ENCODE measurements at regions not wholly inside any gene's neighbourhood (a gene's known extent, or its start where the extent isn't known, plus 50 kb on each side); places are given as distances from the start of the nearest gene placed in this dataset.
"Not testable (repeated sequence)": the region's sequence is repeated elsewhere in the genome, so short reads cannot be mapped to it uniquely, and the experiment has no call there.

DNA sequence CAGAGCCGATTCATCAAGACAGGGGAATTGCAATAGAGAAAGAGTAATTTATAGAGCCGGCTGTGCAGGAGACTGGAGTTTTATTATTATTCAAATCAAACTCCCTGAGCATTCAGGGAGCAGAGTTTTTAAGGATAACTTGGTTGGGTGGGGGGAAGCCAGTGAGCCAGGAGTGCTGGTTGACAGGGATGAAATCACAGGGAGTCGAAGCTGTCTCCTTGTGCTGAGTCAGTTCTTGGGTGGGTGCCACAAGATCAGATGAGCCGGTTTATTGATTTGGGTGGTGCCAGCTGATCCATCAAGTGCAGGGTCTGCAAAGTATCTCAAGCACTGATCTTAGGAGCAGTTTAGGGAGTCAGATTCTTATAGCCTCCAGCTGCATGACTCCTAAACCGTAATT is 95.4 kb upstream of the CCDC80 start:
- Histone ChIP-seq H3K36me3 (ENCODE audit: insufficient read depth, low read length) (no peaks in the 10 kb centered on the region), H3K4me3 (ENCODE audit: low read length) (no peak overlapping the region), H3K4me1 (ENCODE audit: insufficient read depth, low read length) (peaks cover 3% of the 10 kb centered on the region; the same call in 1 of the 2 replicates), H3K27me3 (ENCODE audit: insufficient read depth, low read length) (no peaks in the 10 kb centered on the region), H3K27ac (ENCODE audit: low read depth, low read length) (no peak overlapping the region), H3K9me3 (ENCODE audit: insufficient read depth, low read depth, low read length) (no peaks in the 10 kb centered on the region), H3K9ac (ENCODE audit: low read depth, low read length) (no peak overlapping the region)
- WGBS = 84% methylated on average over 4 of the region's 5 CpGs

DNA sequence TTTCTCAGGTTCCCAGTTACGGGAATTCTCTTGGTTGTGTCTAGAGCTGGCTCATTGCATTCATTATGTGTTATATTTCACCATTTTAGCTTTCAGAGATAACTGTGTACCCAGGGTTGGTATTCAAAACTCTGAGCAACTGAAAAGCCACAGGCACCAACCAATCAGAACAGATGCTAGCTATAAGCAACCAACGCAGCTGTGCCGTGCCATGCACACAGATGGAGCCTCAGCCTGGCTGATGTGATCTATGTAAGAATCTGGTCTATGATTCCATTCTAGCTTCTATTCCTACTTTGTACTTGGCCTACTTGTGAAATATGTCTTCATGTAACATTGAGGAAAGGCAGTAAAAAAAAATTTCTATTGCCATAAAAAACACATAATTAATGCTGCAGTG is 95.0 kb upstream of the CCDC80 start:
- H3K27ac ChIP-seq (ENCODE audit: low read depth, low read length) = no peak overlapping the region
- peaks cover 3% of the 10 kb centered on the region; the same call in 1 of the 2 replicates for H3K4me1 ChIP-seq (ENCODE audit: insufficient read depth, low read length)
- no peaks in the 10 kb centered on the region for H3K27me3 ChIP-seq (ENCODE audit: insufficient read depth, low read length)

DNA sequence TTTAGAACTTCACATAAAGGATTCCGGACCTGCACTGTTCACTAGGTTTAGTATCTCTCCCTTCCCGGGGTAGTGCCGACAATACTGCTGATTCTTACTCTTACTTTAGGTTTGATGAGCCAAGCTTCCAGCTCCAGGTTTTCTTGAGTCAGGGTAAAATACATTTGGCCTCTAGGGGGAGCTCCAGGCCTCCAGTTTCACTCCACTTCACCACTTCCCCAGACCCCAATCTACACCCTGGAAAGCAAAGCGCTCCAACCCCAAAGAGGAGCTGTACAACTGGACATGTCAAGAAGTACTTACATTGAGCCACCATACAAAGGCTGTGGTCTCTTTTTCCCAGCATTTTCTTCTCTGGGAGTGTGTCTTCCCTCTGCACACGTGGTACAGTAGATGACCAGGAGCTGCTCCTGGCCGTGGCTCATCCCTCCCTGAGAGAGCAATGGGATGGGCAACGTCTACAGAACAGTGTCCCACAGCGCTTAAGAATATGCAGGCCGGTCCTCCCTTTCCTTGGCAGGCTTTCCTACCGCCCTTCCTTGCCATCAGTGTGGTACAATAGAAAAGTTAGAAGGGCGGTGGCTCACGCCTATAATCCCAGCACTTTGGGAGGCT is 93.9 kb upstream of the CCDC80 start:
- H3K36me3 ChIP-seq (ENCODE audit: insufficient read depth, low read length) = no peaks in the 10 kb centered on the region
- no peak overlapping the region for H3K9ac ChIP-seq (ENCODE audit: low read depth, low read length)
- no peak overlapping the region for H3K27ac ChIP-seq (ENCODE audit: low read depth, low read length)
- no peaks in the 10 kb centered on the region for H3K27me3 ChIP-seq (ENCODE audit: insufficient read depth, low read length)
- H3K9me3 ChIP-seq (ENCODE audit: insufficient read depth, low read depth, low read length) = no peaks in the 10 kb centered on the region
- no peak overlapping the region for H3K4me3 ChIP-seq (ENCODE audit: low read length)
- H3K4me1 ChIP-seq (ENCODE audit: insufficient read depth, low read length) = peaks cover 3% of the 10 kb centered on the region; the same call in 1 of the 2 replicates
- 78% methylated on average over 12 of the region's 12 CpGs for WGBS

More for the DNA sequence above, 95.0 kb upstream of the CCDC80 start:
- Histone ChIP-seq H3K36me3 (ENCODE audit: insufficient read depth, low read length) (no peaks in the 10 kb centered on the region), H3K9me3 (ENCODE audit: insufficient read depth, low read depth, low read length) (no peaks in the 10 kb centered on the region), H3K9ac (ENCODE audit: low read depth, low read length) (no peak overlapping the region), H3K4me3 (ENCODE audit: low read length) (no peak overlapping the region)
- 81% methylated on average over 2 of the region's 3 CpGs for WGBS

DNA sequence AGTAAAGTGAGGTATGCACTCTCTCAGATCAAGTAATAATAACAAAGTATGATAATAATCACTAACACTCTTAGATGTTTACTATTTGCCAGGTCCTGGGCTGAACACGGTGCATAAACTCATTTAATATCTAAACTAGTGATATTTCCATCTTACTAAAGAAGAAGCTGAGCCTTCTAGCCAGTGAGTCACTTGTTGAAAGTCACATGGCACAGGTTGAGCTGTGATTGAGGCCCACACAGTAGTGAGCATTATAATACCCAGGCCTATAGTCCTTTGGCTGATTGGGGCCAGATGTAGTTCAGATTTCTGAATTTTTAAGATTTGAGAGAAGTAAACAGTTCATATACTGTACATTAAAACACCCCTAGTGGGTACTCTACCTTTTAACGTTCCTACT is 93.2 kb upstream of the CCDC80 start:
- 85% methylated on average over 1 of the region's 2 CpGs for WGBS

DNA sequence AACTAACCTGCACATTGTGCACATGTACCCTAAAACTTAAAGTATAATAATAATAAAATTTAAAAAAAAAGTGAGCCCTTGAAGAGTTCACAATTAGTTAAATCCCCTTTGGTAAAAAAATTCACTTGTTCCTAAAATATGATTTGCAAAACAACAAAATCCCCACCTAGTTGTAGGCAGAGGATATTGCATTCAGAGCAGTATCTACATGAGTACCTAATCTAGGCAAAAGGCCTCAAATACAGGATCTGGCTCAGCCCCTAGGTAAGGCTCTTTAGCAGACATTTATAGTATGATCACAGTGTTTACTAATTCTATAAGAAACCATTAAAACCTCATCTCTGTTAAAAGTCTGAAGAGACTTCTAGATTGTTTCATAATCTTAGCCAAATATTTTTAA is 89.3 kb upstream of the CCDC80 start:
- no peak overlapping the region for H3K4me3 ChIP-seq (ENCODE audit: low read length)
- no peaks in the 10 kb centered on the region for H3K9me3 ChIP-seq (ENCODE audit: insufficient read depth, low read depth, low read length)
- no peaks in the 10 kb centered on the region for H3K4me1 ChIP-seq (ENCODE audit: insufficient read depth, low read length)
- no peaks in the 10 kb centered on the region for H3K36me3 ChIP-seq (ENCODE audit: insufficient read depth, low read length)
- no peak overlapping the region for H3K9ac ChIP-seq (ENCODE audit: low read depth, low read length)
- H3K27me3 ChIP-seq (ENCODE audit: insufficient read depth, low read length) = no peaks in the 10 kb centered on the region
- no peak overlapping the region for H3K27ac ChIP-seq (ENCODE audit: low read depth, low read length)

More for the DNA sequence above, 93.2 kb upstream of the CCDC80 start:
- no peak overlapping the region for H3K27ac ChIP-seq (ENCODE audit: low read depth, low read length)
- no peaks in the 10 kb centered on the region for H3K27me3 ChIP-seq (ENCODE audit: insufficient read depth, low read length)
- H3K4me1 ChIP-seq (ENCODE audit: insufficient read depth, low read length) = peaks cover 3% of the 10 kb centered on the region; the same call in 1 of the 2 replicates
- H3K4me3 ChIP-seq (ENCODE audit: low read length) = no peak overlapping the region
- H3K9me3 ChIP-seq (ENCODE audit: insufficient read depth, low read depth, low read length) = no peaks in the 10 kb centered on the region
- no peaks in the 10 kb centered on the region for H3K36me3 ChIP-seq (ENCODE audit: insufficient read depth, low read length)
- no peak overlapping the region for H3K9ac ChIP-seq (ENCODE audit: low read depth, low read length)

DNA sequence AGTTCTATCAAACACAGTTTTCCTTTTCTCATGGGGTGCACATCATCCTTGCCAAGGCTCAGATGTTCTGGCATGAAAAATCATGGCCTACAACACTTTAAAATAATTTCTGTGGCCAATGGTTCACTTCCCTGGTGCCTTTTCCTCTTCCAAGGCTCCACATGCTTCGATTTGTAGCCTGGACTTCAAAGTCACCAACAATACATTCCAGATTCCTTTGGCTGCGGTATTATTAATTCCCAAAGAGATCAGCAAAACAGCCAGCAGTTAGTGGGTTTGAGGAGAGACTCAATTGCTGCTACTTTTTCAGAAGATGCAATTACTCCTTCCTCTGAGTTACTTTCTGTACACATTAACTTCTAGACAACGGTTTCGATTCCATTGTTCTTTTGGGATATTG is 80.3 kb upstream of the CCDC80 start:
- WGBS = 96% methylated on average over 4 of the region's 4 CpGs
- H3K9me3 ChIP-seq (ENCODE audit: insufficient read depth, low read depth, low read length) = 0 out of 2 replicates have a peak, but pooled peaks cover 5% of the 10 kb centered on the region
- no peak overlapping the region for H3K4me3 ChIP-seq (ENCODE audit: low read length)
- no peaks in the 10 kb centered on the region for H3K27me3 ChIP-seq (ENCODE audit: insufficient read depth, low read length)
- no peak overlapping the region for H3K27ac ChIP-seq (ENCODE audit: low read depth, low read length)
- H3K9ac ChIP-seq (ENCODE audit: low read depth, low read length) = no peak overlapping the region
- H3K36me3 ChIP-seq (ENCODE audit: insufficient read depth, low read length) = no peaks in the 10 kb centered on the region
- H3K4me1 ChIP-seq (ENCODE audit: insufficient read depth, low read length) = no peaks in the 10 kb centered on the region

DNA sequence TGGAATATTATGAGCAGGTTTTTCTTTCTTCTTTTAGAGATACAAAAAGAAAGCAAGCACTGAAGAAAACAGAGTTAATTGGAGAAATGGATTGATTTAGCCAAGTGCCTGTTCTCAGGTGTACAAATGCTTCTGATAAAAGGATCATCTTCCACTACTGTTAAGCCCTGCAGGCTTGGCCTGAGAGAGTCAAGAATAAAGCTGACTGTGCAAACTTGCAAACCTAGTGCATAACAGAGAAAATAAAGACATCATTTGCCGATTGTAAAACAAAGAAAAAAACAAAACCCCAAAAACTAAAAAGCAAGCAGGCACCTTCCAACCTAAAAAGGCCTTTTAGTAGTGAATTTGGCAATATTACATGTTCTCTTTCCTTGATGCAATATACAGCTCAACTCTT is 78.0 kb upstream of the CCDC80 start:
- Histone ChIP-seq H3K9ac (ENCODE audit: low read depth, low read length) (no peak overlapping the region), H3K9me3 (ENCODE audit: insufficient read depth, low read depth, low read length) (0 out of 2 replicates have a peak, but pooled peaks cover 5% of the 10 kb centered on the region), H3K27ac (ENCODE audit: low read depth, low read length) (no peak overlapping the region), H3K27me3 (ENCODE audit: insufficient read depth, low read length) (no peaks in the 10 kb centered on the region), H3K4me1 (ENCODE audit: insufficient read depth, low read length) (no peaks in the 10 kb centered on the region), H3K4me3 (ENCODE audit: low read length) (no peak overlapping the region), H3K36me3 (ENCODE audit: insufficient read depth, low read length) (no peaks in the 10 kb centered on the region)
- 100% methylated on average over 1 of the region's 1 CpG for WGBS

DNA sequence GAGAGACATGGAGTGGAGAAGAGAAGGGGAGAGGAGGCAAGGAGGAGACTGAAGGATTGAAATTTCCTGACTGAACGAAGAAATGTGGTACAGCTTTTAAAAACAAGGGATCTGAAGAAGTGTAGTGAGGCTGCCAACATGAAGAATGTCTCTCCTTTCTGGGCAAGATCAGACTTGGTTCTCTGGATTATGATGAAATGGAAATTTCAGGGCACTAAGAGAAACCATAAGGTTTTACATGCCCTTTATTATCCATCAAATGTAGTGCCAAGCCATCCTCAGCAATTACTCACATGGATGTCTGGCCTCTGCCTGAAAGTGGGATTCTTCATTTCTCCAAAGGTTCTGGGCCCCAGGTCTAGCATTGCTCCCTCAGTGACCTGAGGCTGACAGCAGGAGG is 77.6 kb upstream of the CCDC80 start:
- 46% methylated on average over 1 of the region's 1 CpG for WGBS
- H3K27me3 ChIP-seq (ENCODE audit: insufficient read depth, low read length) = no peaks in the 10 kb centered on the region
- no peaks in the 10 kb centered on the region for H3K4me1 ChIP-seq (ENCODE audit: insufficient read depth, low read length)
- H3K9ac ChIP-seq (ENCODE audit: low read depth, low read length) = no peak overlapping the region
- H3K9me3 ChIP-seq (ENCODE audit: insufficient read depth, low read depth, low read length) = 0 out of 2 replicates have a peak, but pooled peaks cover under 1% of the 10 kb centered on the region
- H3K36me3 ChIP-seq (ENCODE audit: insufficient read depth, low read length) = no peaks in the 10 kb centered on the region
- no peak overlapping the region for H3K27ac ChIP-seq (ENCODE audit: low read depth, low read length)
- no peak overlapping the region for H3K4me3 ChIP-seq (ENCODE audit: low read length)

DNA sequence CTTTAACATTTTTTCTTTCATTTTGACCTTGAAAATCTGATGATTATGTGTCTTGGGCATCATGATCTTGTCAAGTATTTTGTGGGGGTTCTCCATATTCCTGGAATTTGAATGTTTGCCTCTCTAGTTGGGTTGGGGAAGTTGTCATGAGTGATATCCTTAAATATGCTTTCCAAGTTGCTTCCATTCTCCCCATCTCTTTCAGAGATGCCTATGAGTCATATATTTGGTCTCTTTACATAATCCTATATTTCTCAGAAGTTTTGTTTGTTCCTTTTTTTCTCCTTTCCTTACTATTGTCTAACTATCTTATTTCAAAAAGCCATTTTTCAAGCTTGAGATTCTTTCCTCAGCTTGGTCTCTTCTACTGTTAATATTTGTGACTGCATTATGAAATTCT is 69.0 kb upstream of the CCDC80 start:
- Histone ChIP-seq H3K27me3 (ENCODE audit: insufficient read depth, low read length) (no peaks in the 10 kb centered on the region), H3K27ac (ENCODE audit: low read depth, low read length) (no peak overlapping the region), H3K9ac (ENCODE audit: low read depth, low read length) (no peak overlapping the region), H3K36me3 (ENCODE audit: insufficient read depth, low read length) (no peaks in the 10 kb centered on the region), H3K4me1 (ENCODE audit: insufficient read depth, low read length) (no peaks in the 10 kb centered on the region), H3K4me3 (ENCODE audit: low read length) (no peak overlapping the region), H3K9me3 (ENCODE audit: insufficient read depth, low read depth, low read length) (no peaks in the 10 kb centered on the region)

DNA sequence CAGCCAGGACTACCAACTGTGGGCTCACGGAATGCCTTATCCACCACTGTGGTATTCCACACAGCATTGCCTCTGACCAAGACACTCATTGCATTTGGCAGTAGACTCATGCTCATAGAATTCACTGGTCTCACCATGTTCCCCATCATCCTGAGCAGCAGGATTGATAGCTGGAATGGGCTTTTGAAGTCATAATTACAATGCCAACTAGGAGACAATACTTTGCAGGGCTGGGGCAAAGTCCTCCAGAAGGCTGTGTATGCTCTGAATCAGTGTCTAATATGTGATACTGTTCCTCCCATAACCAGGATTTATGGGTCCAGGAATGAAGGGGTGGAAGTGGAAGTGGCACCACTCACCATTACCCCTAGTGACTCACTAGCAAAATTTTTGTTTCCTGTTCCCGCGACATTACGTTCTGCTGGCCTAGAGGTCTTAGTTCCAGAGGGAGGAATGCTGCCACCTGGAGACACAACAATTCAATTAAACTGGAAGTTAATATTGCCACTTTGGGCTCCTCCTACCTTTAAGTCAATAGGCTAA is 58.6 kb upstream of the CCDC80 start:
- H3K9ac ChIP-seq (ENCODE audit: low read depth, low read length) = no peak overlapping the region
- no peak overlapping the region for H3K27ac ChIP-seq (ENCODE audit: low read depth, low read length)
- H3K36me3 ChIP-seq (ENCODE audit: insufficient read depth, low read length) = no peaks in the 10 kb centered on the region
- WGBS = 81% methylated on average over 4 of the region's 4 CpGs
- H3K9me3 ChIP-seq (ENCODE audit: insufficient read depth, low read depth, low read length) = no peaks in the 10 kb centered on the region; the same call in 1 of the 2 replicates
- H3K27me3 ChIP-seq (ENCODE audit: insufficient read depth, low read length) = no peaks in the 10 kb centered on the region
- H3K4me1 ChIP-seq (ENCODE audit: insufficient read depth, low read length) = no peaks in the 10 kb centered on the region
- no peak overlapping the region for H3K4me3 ChIP-seq (ENCODE audit: low read length)

DNA sequence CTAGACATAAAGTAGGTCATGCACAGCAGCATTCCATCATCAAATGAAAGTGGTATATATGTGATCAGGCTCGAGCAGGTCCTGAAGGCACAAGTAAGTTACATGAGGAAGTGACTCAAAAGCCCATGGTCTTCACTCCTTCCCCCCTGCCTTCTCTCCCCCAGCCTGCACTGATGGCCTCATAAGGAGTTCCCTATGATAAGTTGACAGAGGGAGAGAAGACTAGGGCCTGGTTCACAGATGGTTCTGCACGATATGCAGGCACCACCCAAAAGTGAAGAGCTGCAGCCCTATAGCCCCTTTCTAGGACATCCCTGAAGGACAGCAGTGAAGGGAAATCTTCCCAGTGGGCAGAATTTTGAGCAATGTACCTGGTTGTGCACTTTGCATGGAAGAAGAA is 57.5 kb upstream of the CCDC80 start:
- H3K9ac ChIP-seq (ENCODE audit: low read depth, low read length); H3K36me3 ChIP-seq (ENCODE audit: insufficient read depth, low read length); H3K27ac ChIP-seq (ENCODE audit: low read depth, low read length); H3K4me3 ChIP-seq (ENCODE audit: low read length); H3K4me1 ChIP-seq (ENCODE audit: insufficient read depth, low read length); H3K27me3 ChIP-seq (ENCODE audit: insufficient read depth, low read length); H3K9me3 ChIP-seq (ENCODE audit: insufficient read depth, low read depth, low read length): not testable (repeated sequence)
- WGBS = 97% methylated on average over 2 of the region's 2 CpGs

DNA sequence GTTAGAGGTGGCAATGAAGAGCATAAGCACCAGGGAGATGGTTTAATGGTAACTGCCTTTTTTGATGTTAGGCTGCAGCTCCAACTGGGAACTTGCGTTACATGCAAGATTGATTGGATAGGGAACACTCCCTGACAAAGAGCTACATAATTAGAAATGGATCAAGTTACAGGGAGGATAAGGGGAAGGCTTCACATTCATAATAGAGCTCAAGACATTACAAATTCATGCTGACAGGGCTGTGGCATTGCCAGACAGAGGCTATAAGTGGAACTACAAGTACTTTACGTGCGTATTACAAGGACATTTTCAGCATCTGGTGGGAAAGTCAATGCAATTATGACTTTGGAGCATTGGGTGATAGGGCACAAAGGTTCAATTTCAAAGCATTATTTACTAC is 55.3 kb upstream of the CCDC80 start:
- H3K27ac ChIP-seq (ENCODE audit: low read depth, low read length); H3K4me3 ChIP-seq (ENCODE audit: low read length); H3K27me3 ChIP-seq (ENCODE audit: insufficient read depth, low read length); H3K36me3 ChIP-seq (ENCODE audit: insufficient read depth, low read length); H3K4me1 ChIP-seq (ENCODE audit: insufficient read depth, low read length); H3K9me3 ChIP-seq (ENCODE audit: insufficient read depth, low read depth, low read length); H3K9ac ChIP-seq (ENCODE audit: low read depth, low read length): not testable (repeated sequence)
- 96% methylated on average over 2 of the region's 3 CpGs for WGBS

Data from HUES64 (cell line).